ENCODE measurements at regions not wholly inside any gene's neighbourhood (a gene's known extent, or its start where the extent isn't known, plus 50 kb on each side); places are given as distances from the start of the nearest gene placed in this dataset.

DNA sequence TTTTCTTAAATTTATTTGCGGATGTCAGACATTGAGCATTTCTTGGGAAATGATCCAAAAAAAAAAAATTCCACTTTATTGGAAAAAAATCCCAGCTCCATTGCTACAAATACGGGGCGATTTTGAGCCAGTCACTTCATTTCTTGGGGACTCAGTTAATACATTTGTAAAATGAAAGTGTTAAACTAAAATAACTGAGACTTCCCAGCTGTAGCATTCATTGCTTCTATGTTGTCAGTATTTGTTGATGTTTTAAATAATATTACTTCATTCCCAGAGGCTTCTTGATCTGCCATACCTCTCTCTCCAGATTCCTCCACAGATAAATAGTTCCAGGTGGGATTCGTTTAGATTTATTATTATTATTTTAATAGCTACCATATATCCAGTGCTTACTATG, 77.1 kb upstream of the HS3ST3A1 start:
- no peak overlapping the region for H3K4me3 ChIP-seq
- no peak overlapping the region for H3K27ac ChIP-seq
- 32 to 33% methylated on average over 4 of the region's 4 CpGs for WGBS, 2 donors (ENCODE audit: low coverage in 1 of 2)
- H3K9me3 ChIP-seq, result peaks cover 0 to under 1% (median 0%) of the 10 kb centered on the region in 3 donors
- TF ChIP-seq, protein P1, sequence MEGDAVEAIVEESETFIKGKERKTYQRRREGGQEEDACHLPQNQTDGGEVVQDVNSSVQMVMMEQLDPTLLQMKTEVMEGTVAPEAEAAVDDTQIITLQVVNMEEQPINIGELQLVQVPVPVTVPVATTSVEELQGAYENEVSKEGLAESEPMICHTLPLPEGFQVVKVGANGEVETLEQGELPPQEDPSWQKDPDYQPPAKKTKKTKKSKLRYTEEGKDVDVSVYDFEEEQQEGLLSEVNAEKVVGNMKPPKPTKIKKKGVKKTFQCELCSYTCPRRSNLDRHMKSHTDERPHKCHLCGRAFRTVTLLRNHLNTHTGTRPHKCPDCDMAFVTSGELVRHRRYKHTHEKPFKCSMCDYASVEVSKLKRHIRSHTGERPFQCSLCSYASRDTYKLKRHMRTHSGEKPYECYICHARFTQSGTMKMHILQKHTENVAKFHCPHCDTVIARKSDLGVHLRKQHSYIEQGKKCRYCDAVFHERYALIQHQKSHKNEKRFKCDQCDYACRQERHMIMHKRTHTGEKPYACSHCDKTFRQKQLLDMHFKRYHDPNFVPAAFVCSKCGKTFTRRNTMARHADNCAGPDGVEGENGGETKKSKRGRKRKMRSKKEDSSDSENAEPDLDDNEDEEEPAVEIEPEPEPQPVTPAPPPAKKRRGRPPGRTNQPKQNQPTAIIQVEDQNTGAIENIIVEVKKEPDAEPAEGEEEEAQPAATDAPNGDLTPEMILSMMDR (IDR thresholded peaks at IDR 0.05), result no peak
- no peak for TF ChIP-seq POLR2A (IDR thresholded peaks at IDR 0.05)
- TF ChIP-seq POLR2AphosphoS5 (IDR thresholded peaks at IDR 0.05), result no peak
- TF ChIP-seq EP300 (IDR thresholded peaks at IDR 0.05), result no peak
- H3K27me3 ChIP-seq, result no peaks in the 10 kb centered on the region
- ATAC-seq, result no peak
- no peaks in the 10 kb centered on the region for H3K36me3 ChIP-seq
- H3K4me1 ChIP-seq, result no peaks in the 10 kb centered on the region

DNA sequence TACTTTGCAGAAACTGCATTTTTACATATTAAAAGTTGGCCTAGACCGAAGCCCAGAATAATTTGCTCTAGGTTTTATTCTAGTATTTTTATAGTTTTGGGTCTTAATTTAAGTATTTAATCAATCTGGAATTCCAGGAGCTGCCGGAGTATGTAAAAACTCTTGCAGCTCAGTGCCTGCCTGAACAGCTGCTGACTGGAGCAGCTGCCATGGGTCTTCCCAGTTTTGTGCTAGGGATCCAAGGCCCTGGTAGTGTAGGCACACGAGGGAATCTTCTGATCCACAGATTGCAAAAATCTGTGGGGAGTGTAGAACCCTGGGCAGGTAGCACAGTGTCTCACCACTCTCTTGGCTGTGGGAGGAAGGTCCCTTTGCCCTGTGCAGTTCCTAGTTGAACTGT, 87.0 kb upstream of the HS3ST3A1 start:
- 85 to 88% methylated on average over 2 to 3 of the region's 3 CpGs for WGBS, 2 donors (ENCODE audit: low coverage in 1 of 2)
- H3K9me3 ChIP-seq, result peaks cover 0 to 10% (median 0%) of the 10 kb centered on the region in 3 donors
- no peak overlapping the region for H3K4me3 ChIP-seq
- ATAC-seq, result no peak
- TF ChIP-seq, protein P1 (IDR thresholded peaks at IDR 0.05), result no peak
- TF ChIP-seq EP300 (IDR thresholded peaks at IDR 0.05) (no peak), POLR2A (IDR thresholded peaks at IDR 0.05) (no peak), POLR2AphosphoS5 (IDR thresholded peaks at IDR 0.05) (no peak)
- no peaks in the 10 kb centered on the region for H3K27me3 ChIP-seq
- H3K27ac ChIP-seq, result no peak overlapping the region
- no peaks in the 10 kb centered on the region for H3K4me1 ChIP-seq
- H3K36me3 ChIP-seq, result no peaks in the 10 kb centered on the region

DNA sequence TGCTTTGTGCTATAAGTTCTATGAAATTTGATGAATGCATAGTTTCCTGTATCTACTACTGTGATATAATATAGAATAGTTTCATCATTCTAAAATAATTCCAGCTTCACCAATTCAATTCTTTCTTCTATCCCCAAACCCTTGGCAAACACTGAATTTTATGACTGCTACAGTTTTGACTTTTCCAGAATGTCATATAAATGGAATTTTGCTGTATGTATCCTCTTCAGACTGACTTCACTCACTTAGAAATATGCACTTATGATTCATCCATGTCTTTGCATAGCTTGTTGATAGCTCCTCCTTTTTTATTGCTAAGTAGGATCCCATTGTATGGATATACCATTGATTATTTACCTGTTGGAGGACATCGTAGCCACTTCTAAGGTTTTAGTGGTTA, 89.1 kb upstream of the HS3ST3A1 start:
- no peak for TF ChIP-seq EP300 (IDR thresholded peaks at IDR 0.05)
- TF ChIP-seq, protein P1 (IDR thresholded peaks at IDR 0.05), result no peak
- TF ChIP-seq POLR2AphosphoS5 (IDR thresholded peaks at IDR 0.05), result no peak
- Histone ChIP-seq H3K9me3 (no peaks in the 10 kb centered on the region), H3K27me3 (no peaks in the 10 kb centered on the region), H3K4me1 (no peaks in the 10 kb centered on the region), H3K4me3 (no peak overlapping the region), H3K36me3 (no peaks in the 10 kb centered on the region), H3K27ac (no peak overlapping the region)
- no peak for ATAC-seq
- WGBS, 2 donors (ENCODE audit: low coverage in 1 of 2), result 91 to 100% methylated on average over 1 of the region's 1 CpG

DNA sequence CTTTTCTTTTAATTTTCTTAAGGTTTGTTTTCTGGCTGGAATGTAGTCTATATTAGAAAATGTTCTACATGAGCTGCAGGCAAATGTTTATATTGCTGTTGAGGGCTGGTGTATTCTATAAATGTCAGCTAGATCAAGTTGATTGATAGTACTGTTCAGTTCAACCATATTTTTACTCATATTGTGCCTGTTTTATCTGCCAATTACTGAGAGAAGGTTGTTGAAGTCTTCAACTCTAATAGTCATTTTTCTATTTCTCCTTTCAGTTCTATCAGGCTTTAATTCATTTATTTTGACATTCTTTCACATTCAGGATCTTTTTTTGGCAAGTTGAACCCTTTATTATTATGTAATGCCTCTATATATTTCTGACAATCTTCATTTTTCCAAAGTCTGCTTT, 93.2 kb upstream of the HS3ST3A1 start:
- TF ChIP-seq POLR2AphosphoS5 (IDR thresholded peaks at IDR 0.05) (no peak), POLR2A (IDR thresholded peaks at IDR 0.05) (no peak), EP300 (IDR thresholded peaks at IDR 0.05) (no peak)
- TF ChIP-seq, protein P1 (IDR thresholded peaks at IDR 0.05), result no peak
- Histone ChIP-seq H3K27ac (no peak overlapping the region), H3K36me3 (no peaks in the 10 kb centered on the region), H3K9me3 (peaks cover 0 to 19% (median 0%) of the 10 kb centered on the region in 3 donors), H3K4me3 (no peak overlapping the region), H3K4me1 (no peaks in the 10 kb centered on the region), H3K27me3 (no peaks in the 10 kb centered on the region)
- ATAC-seq, result no peak

DNA sequence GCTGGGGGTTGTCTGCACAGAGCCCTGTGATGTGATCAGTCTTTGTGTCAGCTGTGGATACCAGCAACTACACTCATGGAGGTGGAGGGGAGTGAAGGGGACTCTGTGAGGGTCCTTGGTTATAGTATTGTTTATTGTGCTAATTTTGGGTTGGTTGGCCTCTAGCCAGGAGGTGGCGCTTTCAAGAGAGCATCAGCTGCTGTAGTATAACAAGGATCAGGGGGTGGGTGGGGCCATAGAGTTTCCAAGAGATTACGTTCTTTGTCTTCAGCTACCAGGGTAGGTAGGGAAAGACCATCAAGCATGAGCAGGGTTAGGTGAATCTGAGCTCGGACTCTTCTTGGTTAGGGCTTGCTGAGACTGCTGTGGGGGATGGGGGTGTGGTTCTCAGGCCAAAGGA, 97.1 kb upstream of the HS3ST3A1 start:
- Histone ChIP-seq H3K27ac (no peak overlapping the region), H3K36me3 (no peaks in the 10 kb centered on the region), H3K9me3 (peaks cover 0 to 19% (median 0%) of the 10 kb centered on the region in 3 donors), H3K4me1 (no peaks in the 10 kb centered on the region), H3K4me3 (no peak overlapping the region), H3K27me3 (no peaks in the 10 kb centered on the region)
- TF ChIP-seq, protein P1 (IDR thresholded peaks at IDR 0.05), result no peak
- no peak for TF ChIP-seq POLR2AphosphoS5 (IDR thresholded peaks at IDR 0.05)
- TF ChIP-seq POLR2A (IDR thresholded peaks at IDR 0.05), result no peak
- no peak for TF ChIP-seq EP300 (IDR thresholded peaks at IDR 0.05)
- no peak for ATAC-seq
- WGBS, 2 donors (ENCODE audit: low coverage in 1 of 2), result 90 to 100% methylated on average over 1 to 2 of the region's 3 CpGs

Measured in gastroesophageal sphincter (tissue), 4 donors.